GF-D8 (cell line): ENCODE measurements at regions not wholly inside any gene's neighbourhood (a gene's known extent, or its start where the extent isn't known, plus 50 kb on each side); places are given as distances from the start of the nearest gene placed in this dataset.
"Not testable (repeated sequence)": the region's sequence is repeated elsewhere in the genome, so short reads cannot be mapped to it uniquely, and the experiment has no call there.

Experiments
- DNase-seq: peaks from one replicate; lab custom pipeline; 2025; lab: John Stamatoyannopoulos, UW

- no peak for DNase-seq
Measured at GRCh38 chr4:160082432-160083207, 979.7 kb downstream of the RAPGEF2 start.

- no peak for DNase-seq
Measured at GRCh38 chr4:160091631-160092030, 988.8 kb downstream of the RAPGEF2 start.

- DNase-seq, result no peak
Measured at GRCh38 chr4:160100316-160100715, 997.4 kb downstream of the RAPGEF2 start.

- DNase-seq, result no peak
Measured at GRCh38 chr4:160110891-160111290, 1008.0 kb downstream of the RAPGEF2 start.

- DNase-seq, result no peak
Measured at GRCh38 chr4:160117686-160118085, 1014.8 kb downstream of the RAPGEF2 start.

GRCh38 chr4:160125576-160126287 is 1022.9 kb downstream of the RAPGEF2 start:
- not testable (repeated sequence) for DNase-seq

GRCh38 chr4:160127211-160127610 is 1024.3 kb downstream of the RAPGEF2 start:
- DNase-seq, result no peak

- no peak for DNase-seq
Measured at GRCh38 chr4:160129439-160129838, 1026.6 kb downstream of the RAPGEF2 start.

GRCh38 chr4:160136021-160136420 is 1033.1 kb downstream of the RAPGEF2 start:
- DNase-seq, result no peak

GRCh38 chr4:160141206-160141605 is 1038.3 kb downstream of the RAPGEF2 start:
- no peak for DNase-seq

GRCh38 chr4:160142579-160142978 is 1039.7 kb downstream of the RAPGEF2 start:
- DNase-seq, result no peak

- no peak for DNase-seq
Measured at GRCh38 chr4:160143574-160143973, 1040.7 kb downstream of the RAPGEF2 start.

GRCh38 chr4:160159457-160159856 is 1056.6 kb downstream of the RAPGEF2 start:
- DNase-seq, result no peak

- no peak for DNase-seq
Measured at GRCh38 chr4:160161026-160161425, 1058.1 kb downstream of the RAPGEF2 start.

- no peak for DNase-seq
Measured at GRCh38 chr4:160175064-160175643, 1072.3 kb downstream of the RAPGEF2 start.

- DNase-seq, result no peak
Measured at GRCh38 chr4:160180211-160180610, 1077.3 kb downstream of the RAPGEF2 start.

GRCh38 chr4:160182727-160183126 is 1079.8 kb downstream of the RAPGEF2 start:
- no peak for DNase-seq

GRCh38 chr4:160184884-160185283 is 1082.0 kb downstream of the RAPGEF2 start:
- no peak for DNase-seq

GRCh38 chr4:160193787-160194186 is 1090.9 kb downstream of the RAPGEF2 start:
- DNase-seq, result no peak

- no peak for DNase-seq
Measured at GRCh38 chr4:160194716-160195115, 1091.8 kb downstream of the RAPGEF2 start.

GRCh38 chr4:160202802-160203201 is 1099.9 kb downstream of the RAPGEF2 start:
- DNase-seq, result no peak

GRCh38 chr4:160212078-160212477 is 1109.2 kb downstream of the RAPGEF2 start:
- no peak for DNase-seq

GRCh38 chr4:160213366-160213765 is 1110.5 kb downstream of the RAPGEF2 start:
- no peak for DNase-seq
